Activated CD4-positive, alpha-beta T cell treated with anti-CD3 and anti-CD28 coated beads, Interleukin-2, Interleukin-4, amounts not matched to agents 100 ng/mL and 50 ng/mL, durations not matched to agents 16 hours and 8 hours (primary cell): ENCODE measurements at regions not wholly inside any gene's neighbourhood (a gene's known extent, or its start where the extent isn't known, plus 50 kb on each side); places are given as distances from the start of the nearest gene placed in this dataset.
A peak's percentile ranks its signal among the peaks of the same experiment; 100 is the strongest.
"Not testable (repeated sequence)": the region's sequence is repeated elsewhere in the genome, so short reads cannot be mapped to it uniquely, and the experiment has no call there.

ENCODE experiments used
- DNase-seq: peaks from one replicate; pipeline ENCODE4 v3.0.0-alpha.2; 2020; ENCODE audit warnings: low spot score

DNA sequence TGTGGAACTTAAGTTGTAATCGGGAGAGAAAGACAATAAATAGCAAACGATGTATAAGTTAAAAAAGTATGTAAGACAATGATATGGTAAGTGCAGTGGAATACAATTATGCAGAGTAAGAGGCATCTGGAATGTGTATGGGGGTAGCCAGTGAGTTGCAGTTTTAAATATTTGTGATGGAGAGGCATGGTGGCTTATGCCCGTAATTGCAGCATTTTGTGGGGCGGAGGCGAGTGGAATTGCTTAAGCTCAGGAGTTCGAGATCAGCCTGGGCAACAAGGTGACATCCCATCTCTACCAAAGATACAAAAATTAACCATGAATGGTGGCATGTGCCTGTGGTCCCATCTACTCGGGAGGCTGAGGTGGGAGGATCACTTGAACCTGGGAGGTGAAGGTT lies 52.5 kb upstream of the WDFY3 start:
- DNase-seq: no peak

DNA sequence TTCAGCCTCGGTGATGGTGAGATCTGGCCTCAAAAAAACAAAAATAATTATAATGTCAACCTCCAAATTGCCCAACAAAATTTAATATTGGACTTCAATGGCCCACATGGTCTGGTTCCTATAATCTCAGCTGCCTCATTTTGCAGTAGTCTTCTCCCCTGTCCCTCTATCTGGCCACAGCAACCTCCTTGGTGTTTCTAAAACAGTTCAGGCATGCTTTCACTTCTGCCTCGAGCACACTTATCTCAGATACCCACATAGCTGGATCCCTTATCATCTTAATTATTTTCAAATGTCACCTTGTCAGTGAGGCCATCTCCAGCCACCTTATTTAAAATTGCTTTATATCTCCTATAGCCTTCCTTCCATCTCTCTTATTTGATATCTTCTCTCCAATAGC lies 52.9 kb upstream of the WDFY3 start:
- DNase-seq: no peak

GRCh38 chr4:85024671-85025070 lies 58.2 kb upstream of the WDFY3 start:
- DNase-seq: no peak

DNA sequence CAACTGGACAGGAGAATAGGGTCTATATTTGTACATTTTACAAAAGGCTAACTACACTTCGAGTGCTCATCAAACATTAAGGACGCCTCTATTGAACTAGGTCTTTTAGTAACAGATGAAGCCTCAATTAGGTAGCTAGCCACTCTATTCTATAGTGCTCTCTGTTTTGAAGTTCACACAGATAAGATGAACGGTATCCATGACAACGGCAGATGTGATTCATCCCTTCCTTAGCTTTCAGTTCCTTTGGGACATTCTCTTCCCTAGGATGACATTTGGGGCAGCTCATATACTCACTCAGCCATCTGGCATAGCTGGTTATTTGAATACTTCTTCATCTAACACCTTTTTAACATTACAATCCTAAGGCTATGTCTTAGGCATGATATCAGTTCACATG lies 62.4 kb upstream of the WDFY3 start:
- no peak for DNase-seq

GRCh38 chr4:85029453-85029852 lies 63.0 kb upstream of the WDFY3 start:
- DNase-seq: no peak

- DNase-seq: no peak
Observed at GRCh38 chr4:85030156-85030555, 63.7 kb upstream of the WDFY3 start.

DNA sequence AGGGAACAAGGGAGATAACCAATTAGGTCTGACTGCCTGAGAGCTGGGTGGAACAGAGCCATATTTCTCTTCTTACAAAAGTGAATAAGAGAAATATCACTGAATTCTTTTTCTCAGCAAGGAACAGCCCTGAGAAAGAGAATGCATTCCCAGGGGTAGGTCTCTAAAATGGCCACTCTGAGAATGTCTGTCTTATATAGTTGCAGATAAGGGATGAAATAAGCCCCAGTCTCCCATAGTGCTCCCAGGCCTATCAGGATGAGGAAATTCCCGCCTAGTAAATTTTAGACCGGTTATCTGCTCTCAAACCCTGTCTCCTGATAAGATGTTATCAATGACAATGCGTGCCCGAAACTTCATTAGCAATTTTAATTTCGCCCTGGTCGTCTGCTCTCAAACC lies 67.3 kb upstream of the WDFY3 start:
- not testable (repeated sequence) for DNase-seq

DNA sequence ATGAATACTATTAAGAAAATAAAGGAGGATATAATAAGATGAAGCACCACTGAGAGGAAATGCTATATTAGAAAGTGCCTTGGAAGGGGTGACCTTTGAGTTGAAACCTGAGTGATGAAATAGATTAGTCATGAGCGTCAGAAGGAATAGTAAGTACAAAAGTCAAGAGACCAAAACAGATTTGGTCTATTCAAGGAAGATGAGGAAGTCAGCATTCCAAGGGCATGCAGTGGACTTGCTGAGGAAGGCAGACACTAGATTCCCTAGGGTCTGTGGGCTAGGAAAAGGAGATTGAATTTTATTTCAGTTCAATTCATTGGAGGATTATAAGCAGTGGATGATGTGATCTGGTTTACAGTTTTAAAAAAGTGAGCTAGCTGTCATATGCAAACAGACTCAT lies 73.0 kb upstream of the WDFY3 start:
- no peak for DNase-seq

- DNase-seq: not testable (repeated sequence)
Observed at GRCh38 chr4:85043812-85044496, 77.5 kb upstream of the WDFY3 start.

DNA sequence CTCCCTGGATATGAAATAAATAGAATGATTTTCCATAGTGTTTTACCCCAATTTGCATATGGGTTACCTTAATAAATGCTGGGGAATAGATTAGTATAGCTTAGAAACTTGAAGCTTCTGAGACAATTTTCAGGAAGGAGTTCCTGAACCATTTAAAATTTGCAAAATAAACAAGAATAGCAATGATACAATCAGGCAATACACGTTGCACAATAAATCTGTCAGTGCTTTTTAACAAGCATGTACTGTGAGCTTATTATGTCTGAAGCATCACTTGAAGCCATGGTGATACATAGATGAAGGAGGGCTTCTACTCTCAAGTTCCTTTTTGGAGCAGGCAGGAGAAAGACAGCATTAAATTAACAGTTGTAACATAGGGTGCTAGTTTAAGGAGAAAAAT lies 84.2 kb upstream of the WDFY3 start:
- DNase-seq: no peak

GRCh38 chr4:85051526-85051925 lies 85.0 kb upstream of the WDFY3 start:
- no peak for DNase-seq

- not testable (repeated sequence) for DNase-seq
Observed at GRCh38 chr4:85054925-85055324, 88.4 kb upstream of the WDFY3 start.

DNA sequence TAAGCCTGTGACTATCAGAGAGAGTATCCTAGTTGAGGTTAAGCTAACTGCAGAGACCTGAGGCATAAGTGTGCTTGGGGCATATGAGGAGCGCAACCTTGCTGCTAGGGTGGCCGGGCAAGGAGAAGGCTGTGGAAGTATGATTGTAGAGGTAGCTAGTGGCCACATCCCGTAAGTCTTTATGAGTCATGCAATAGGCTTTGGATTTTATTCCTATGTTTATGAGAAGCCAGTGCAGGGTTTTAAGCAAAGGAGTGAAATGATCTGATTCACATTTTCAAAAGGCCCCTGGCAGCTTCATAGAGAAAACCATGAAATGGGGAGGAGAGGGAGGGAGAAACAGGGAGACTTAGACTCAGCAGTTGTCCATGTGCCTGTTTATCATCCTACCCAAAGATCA lies 92.1 kb upstream of the WDFY3 start:
- no peak for DNase-seq

DNA sequence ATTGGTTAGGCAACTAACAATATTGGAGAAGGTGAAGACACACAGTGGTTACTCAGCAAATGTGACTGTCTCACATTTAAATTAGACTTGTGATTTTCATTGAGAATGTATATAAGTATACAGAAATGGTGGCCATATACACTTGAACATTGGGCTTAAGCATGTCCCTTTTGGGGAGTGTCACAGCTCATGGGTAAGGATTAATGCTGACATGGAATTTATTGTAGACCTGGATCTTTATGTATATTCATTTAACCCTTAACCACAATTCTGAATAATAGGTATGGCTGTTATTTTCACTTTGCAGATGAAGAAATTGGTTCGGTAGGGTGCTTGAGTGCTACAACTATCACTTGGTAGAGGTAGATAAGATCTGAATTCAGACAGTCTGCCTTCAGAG lies 95.5 kb upstream of the WDFY3 start:
- DNase-seq: no peak

DNA sequence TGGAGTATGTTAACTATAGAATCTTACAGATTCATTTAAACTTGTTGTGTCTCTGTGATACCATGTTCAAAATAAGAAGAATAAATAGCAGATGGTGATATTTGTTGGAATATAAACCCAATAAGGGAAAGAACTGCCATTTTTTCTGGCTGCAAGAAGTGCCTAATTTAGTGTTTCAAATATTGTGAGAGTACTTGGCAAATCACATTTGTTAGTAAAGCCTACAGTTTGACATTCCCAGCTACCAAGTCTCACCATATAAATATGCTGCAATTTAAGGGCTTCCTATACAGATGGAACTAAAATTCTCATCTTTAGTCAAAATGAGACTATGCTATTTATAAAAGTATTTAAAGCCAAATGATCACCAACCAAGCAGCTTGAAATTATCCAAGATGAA lies 96.0 kb upstream of the WDFY3 start:
- no peak for DNase-seq

DNA sequence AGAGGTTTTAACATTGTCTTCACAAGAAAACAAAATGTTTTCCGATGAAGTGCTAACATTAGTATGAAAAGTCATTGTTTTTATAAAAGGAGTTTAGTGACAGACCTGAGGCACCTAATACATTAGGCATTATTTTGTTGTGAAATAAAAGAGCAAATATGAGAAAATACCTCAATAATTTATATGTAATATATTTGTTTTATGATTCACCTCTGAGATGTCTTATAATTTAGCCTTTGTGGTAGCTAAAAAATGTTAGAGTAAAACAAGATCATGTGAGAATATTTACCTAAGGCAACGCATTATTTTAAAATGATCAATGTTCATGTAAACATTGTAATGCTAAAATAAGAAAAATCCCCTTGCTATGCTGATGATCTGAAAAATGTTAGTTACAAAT lies 100.9 kb upstream of the WDFY3 start:
- DNase-seq: no peak

DNA sequence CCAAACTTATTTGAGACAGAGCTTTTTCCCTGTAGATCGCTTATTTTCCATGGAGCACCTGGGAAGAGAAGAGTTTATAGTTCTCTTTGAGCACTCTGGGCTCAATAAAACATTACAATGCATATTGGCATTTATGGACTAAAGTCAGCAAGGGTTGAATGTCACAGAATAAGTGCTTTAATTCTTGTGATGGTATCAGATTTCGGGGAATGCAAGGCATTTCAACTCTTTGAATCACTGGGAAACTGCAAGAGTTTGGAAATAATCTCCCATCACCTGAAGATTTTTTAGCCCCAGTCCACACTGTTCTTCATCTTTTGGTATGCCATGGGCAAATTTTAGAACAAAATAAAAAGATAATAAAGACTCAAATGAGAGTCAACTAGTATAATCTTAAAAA lies 111.5 kb upstream of the WDFY3 start:
- no peak for DNase-seq

DNA sequence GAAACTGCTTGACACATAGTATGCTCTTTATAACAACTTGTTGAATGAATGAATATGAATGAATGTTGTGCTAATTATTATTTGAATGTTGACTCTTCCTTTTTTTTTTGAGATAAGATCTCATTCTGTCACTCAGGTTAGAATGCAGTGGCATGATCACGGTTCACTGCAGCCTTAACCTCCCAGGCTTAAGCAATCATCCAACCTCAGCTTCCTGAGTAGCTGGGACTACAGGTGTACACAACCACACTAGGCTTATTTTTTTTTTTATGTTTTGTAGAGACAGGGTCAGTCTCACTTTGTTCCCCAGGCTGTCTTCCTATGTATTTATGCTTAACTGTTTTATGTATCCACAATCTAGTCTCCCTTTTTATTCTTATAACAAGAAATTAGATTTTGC lies 114.7 kb upstream of the WDFY3 start:
- no peak for DNase-seq

DNA sequence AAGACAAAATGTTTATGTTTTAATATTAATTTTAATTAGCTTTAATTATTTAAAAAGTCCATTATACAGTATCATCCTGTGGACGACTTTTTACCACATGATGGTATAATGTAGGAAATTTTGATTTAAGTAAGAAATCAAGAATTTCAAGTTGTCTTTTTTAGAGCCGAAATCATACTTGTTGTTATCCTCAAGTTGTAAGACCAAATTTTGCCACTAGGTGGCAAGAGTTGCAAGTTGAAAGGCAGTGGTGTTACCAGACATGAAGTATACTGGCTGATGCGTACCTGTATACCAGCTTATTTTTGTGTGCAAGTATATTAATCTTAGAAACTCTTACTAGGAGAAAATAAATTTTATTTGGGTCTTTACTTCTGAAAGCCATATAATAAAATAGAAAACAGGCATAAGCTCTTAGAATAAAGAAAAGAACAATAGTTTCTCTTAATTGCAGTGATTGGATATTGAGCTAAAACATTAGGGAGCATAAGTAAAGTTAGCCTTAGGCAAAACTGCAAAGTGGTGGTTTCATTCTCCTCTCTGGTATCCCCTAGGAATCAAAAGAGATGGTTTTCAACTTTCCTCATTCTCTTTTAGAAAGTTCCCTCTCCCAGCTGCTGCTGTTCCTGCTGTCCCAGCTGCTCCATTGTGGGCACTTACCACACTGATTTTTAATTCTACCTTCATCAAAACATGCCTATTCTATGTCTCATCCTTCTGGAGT lies 118.0 kb upstream of the WDFY3 start:
- DNase-seq: peak; percentile 57

DNA sequence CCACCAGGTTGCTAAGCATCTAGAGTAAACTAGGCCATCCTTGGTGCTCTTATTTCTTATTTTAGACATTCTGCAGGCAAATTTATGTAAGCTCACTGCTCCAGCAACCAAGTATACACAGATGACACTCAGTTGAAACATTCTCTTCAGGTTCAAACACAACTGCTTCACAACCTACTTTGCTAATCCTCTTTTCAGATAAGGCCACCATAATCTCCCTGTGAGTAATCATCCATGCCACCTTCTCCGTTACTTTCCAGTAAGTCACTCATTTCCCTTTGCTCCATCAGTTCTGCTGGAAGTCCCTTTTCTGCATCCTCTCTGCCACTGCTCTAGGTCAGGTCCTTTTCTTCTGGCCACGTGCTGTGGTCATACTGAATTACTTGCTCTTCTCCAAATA lies 120.2 kb upstream of the WDFY3 start:
- DNase-seq: no peak

DNA sequence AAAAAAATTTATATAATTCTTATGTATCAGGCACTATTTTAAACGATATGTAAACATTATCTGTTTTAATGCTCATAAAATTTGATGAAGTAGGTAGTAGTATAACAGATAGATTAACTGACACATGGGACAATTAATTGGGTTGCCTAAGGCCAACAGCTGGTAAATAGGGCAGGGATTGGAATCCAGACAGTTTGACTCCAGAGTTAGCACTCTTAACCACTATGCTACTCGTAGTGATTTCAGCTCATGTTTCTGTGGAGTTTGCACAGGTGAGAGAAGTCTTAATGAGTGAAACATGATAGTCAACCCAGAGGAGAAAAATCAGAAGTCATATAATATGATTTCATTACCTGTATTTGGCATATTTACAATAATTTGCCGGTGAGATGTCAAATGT lies 126.0 kb upstream of the WDFY3 start:
- DNase-seq: no peak

DNA sequence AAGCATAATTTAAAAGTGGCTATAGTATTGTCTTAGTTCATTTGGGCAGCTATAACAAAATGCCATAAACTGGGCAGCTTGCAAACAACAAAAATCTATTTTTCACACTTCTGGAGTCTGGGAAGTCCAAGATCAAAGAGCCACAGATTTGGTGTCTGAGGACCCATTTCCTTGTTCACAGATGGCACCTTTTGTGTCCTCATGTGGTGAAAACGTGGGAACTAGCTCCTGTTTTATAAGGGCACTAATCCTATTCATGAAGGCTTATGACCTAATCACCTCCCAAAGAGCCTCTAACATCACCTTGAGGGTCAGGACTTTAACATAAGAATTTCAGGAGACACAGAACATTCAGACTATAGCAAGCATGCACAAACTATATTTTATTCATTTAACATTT lies 126.5 kb upstream of the WDFY3 start:
- DNase-seq: no peak

DNA sequence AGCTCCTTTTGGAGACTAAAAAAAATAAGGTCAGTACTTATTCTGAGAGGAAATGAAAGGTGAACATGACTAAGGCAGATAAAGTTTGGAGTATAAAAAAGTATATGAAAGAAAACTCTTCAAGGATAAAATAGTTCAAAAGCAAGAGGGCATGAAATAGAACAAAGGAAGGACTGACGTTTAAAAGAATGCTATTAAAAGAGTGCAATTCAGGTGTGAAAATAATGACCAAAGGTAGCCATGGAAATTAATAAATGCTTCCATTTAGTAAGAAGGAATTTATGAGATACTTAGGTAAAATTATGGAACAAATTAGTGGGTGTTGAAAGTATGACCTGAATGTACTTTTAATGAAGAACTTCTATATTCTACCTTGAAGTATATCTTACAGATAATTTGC lies 128.2 kb upstream of the WDFY3 start:
- no peak for DNase-seq

- no peak for DNase-seq
Observed at GRCh38 chr4:85102606-85103005, 136.1 kb upstream of the WDFY3 start.
